IMR-90 (cell line): ENCODE measurements at regions not wholly inside any gene's neighbourhood (a gene's known extent, or its start where the extent isn't known, plus 50 kb on each side); places are given as distances from the start of the nearest gene placed in this dataset.

Source experiments
- ATAC-seq: fragments of 200-7000 bp; cut with Tn5 transposase; 2 replicates; pipeline ENCODE4 v1.9.1; 2020; ENCODE audit warnings: low read depth, mild to moderate bottlenecking, moderate library complexity
- BruUV-seq: library from RNA; stranded (reverse); fragments of 400-500 nt; replicated peaks from 2 replicates; lab custom pipeline; 2021; lab: Mats Ljungman, UMichigan
- CTCF ChIA-PET: fragments of 300-600 bp; formaldehyde crosslinking; extraction: SDS; loops from one replicate; lab custom pipeline; 2021; ENCODE audit warnings: antibody characterized with exemption; lab: Yijun Ruan, JAX
- POLR2A ChIA-PET: fragments of 300-600 bp; sonication (Branson Sonifier 250); formaldehyde crosslinking; loops from one replicate; lab custom pipeline; 2022; ENCODE audit warnings: antibody characterized with exemption; ENCODE audit not compliant: unreplicated experiment; lab: Charles Lee
- DNase-seq: peaks from one replicate; pipeline ENCODE4 v3.0.0; 2013
- H2AFZ ChIP-seq: replicated peaks from 2 replicates; pipeline ENCODE3; 2013; ENCODE audit warnings: low read length, mild to moderate bottlenecking; ENCODE audit not compliant: poor library complexity
- H2AK5ac ChIP-seq: 2 replicates; pipeline ENCODE4 v1.6.1; 2013; ENCODE audit warnings: low read depth, low read length, inconsistent platforms
- H2AK9ac ChIP-seq: replicated peaks from 2 replicates; pipeline ENCODE3; 2013; ENCODE audit warnings: mild to moderate bottlenecking, low read depth, low read length, moderate library complexity; ENCODE audit not compliant: poor library complexity
- H2BK120ac ChIP-seq: 2 replicates; pipeline ENCODE4 v1.6.1; 2013; ENCODE audit warnings: low read depth, low read length, inconsistent platforms
- H2BK15ac ChIP-seq: 3 replicates; pipeline ENCODE4 v1.6.1; 2013; ENCODE audit warnings: low read depth, low read length, inconsistent platforms
- H2BK20ac ChIP-seq: 2 replicates; pipeline ENCODE4 v1.6.1; 2013; ENCODE audit warnings: low read depth, mild to moderate bottlenecking, inconsistent platforms, low read length, moderate library complexity
- H2BK5ac ChIP-seq: 2 replicates; pipeline ENCODE4 v1.6.1; 2013; ENCODE audit warnings: mild to moderate bottlenecking, low read depth, low read length, inconsistent platforms; ENCODE audit not compliant: poor library complexity, severe bottlenecking
- H3K14ac ChIP-seq: replicated peaks from 2 replicates; pipeline ENCODE4 v1.6.1; 2013; ENCODE audit warnings: low read depth, low read length, inconsistent platforms
- H3K18ac ChIP-seq: 2 replicates; pipeline ENCODE4 v1.6.1; 2013; ENCODE audit warnings: low read depth, low read length, control low read depth
- H3K23ac ChIP-seq: 2 replicates; pipeline ENCODE4 v1.6.1; 2013; ENCODE audit warnings: low read depth, low read length, inconsistent platforms
- H3K27ac ChIP-seq: 2 replicates; pipeline ENCODE4 v1.5.1; 2013; ENCODE audit warnings: mild to moderate bottlenecking, control low read depth, low read length; ENCODE audit not compliant: insufficient read depth
- H3K27me3 ChIP-seq: 2 replicates; pipeline ENCODE4 v1.6.1; 2013; ENCODE audit warnings: low read length; ENCODE audit not compliant: control insufficient read depth, insufficient read depth
- H3K36me3 ChIP-seq: 2 replicates; pipeline ENCODE4 v1.6.1; 2013; ENCODE audit warnings: low read length, mixed read lengths; ENCODE audit not compliant: control insufficient read depth, insufficient read depth
- H3K4ac ChIP-seq: 2 replicates; pipeline ENCODE4 v1.6.1; 2013; ENCODE audit warnings: low read depth, low read length, inconsistent platforms
- H3K4me1 ChIP-seq: 2 replicates; pipeline ENCODE4 v1.6.1; 2013; ENCODE audit warnings: low read length, mixed read lengths; ENCODE audit not compliant: control insufficient read depth, insufficient read depth
- H3K4me2 ChIP-seq: 2 replicates; pipeline ENCODE4 v1.6.1; 2013; ENCODE audit warnings: low read depth, mild to moderate bottlenecking, control low read depth, low read length, moderate library complexity
- H3K4me3 ChIP-seq: 2 replicates; pipeline ENCODE4 v1.5.1; 2013; ENCODE audit warnings: low read depth, mild to moderate bottlenecking, control low read depth, low read length, moderate library complexity; ENCODE audit not compliant: insufficient read depth
- H3K56ac ChIP-seq: 2 replicates; pipeline ENCODE4 v1.6.1; 2013; ENCODE audit warnings: low read length, inconsistent platforms; ENCODE audit not compliant: insufficient read depth; ENCODE audit errors: extremely low read depth
- H3K79me1 ChIP-seq, 2 experiments: 2 replicates each; pipeline ENCODE4 v1.6.1; 2013; ENCODE audit warnings: low read length in 2 of 2, inconsistent platforms in 1 of 2, low read depth in 1 of 2
- H3K9ac ChIP-seq: 2 replicates; pipeline ENCODE4 v1.6.1; 2013; ENCODE audit warnings: low read depth, low read length, control low read depth
- H3K9me1 ChIP-seq: 2 replicates; pipeline ENCODE4 v1.6.1; 2013; ENCODE audit warnings: low read length, inconsistent platforms; ENCODE audit not compliant: insufficient read depth
- H3K9me3 ChIP-seq: 2 replicates; pipeline ENCODE4 v1.6.1; 2013; ENCODE audit warnings: low read length; ENCODE audit not compliant: control insufficient read depth, insufficient read depth
- H4K20me1 ChIP-seq: 2 replicates; pipeline ENCODE4 v1.6.1; 2013; ENCODE audit warnings: low read length, inconsistent platforms; ENCODE audit not compliant: insufficient read depth
- H4K5ac ChIP-seq: 2 replicates; pipeline ENCODE4 v1.6.1; 2013; ENCODE audit warnings: mild to moderate bottlenecking, low read depth, low read length, control low read depth
- H4K8ac ChIP-seq, 2 experiments: 2 replicates each; pipeline ENCODE4 v1.6.1; 2013; ENCODE audit warnings: low read depth in 2 of 2, low read length in 2 of 2, control low read depth in 1 of 2, inconsistent platforms in 1 of 2
- H4K91ac ChIP-seq: 2 replicates; pipeline ENCODE4 v1.6.1; 2013; ENCODE audit warnings: low read depth, low read length, inconsistent platforms; ENCODE audit not compliant: insufficient read depth
- CEBPB ChIP-seq: IDR thresholded peaks from 2 replicates; pipeline ENCODE4 v1.6.1; 2012; ENCODE audit warnings: low read depth, low read length, improper control_type of control experiment
- CTCF ChIP-seq: conservative IDR thresholded peaks from 2 replicates; pipeline ENCODE4 v1.5.1; 2012; ENCODE audit warnings: mild to moderate bottlenecking, low read depth, low read length, improper control_type of control experiment
- MAFK ChIP-seq: IDR thresholded peaks from 2 replicates; pipeline ENCODE4 v1.6.1; 2012; ENCODE audit warnings: low read depth, low read length, improper control_type of control experiment
- MXI1 ChIP-seq: IDR thresholded peaks from 2 replicates; pipeline ENCODE4 v1.6.1; 2012; ENCODE audit warnings: low read depth, mild to moderate bottlenecking, low read length, moderate library complexity, borderline replicate concordance
- POLR2A ChIP-seq: IDR thresholded peaks from 2 replicates; pipeline ENCODE4 v1.6.1; 2012; ENCODE audit warnings: mild to moderate bottlenecking, low read depth, low read length
- RAD21 ChIP-seq: IDR thresholded peaks from 2 replicates; pipeline ENCODE4 v1.6.1; 2012; ENCODE audit warnings: low read length, improper control_type of control experiment
- SMC3 ChIP-seq: fragments of 150-350 bp; IDR thresholded peaks from 2 replicates; pipeline ENCODE4 v1.6.1; 2016; ENCODE audit warnings: low read depth, mild to moderate bottlenecking, antibody characterized with exemption, low read length, moderate library complexity
- WGBS, 2 experiments: methylation state at CpG; one replicate each; pipeline versions ENCODE4 v1.1.5 to v1.1.7; 2013; ENCODE audit warnings: missing lambda C conversion rate in 2 of 2; ENCODE audit not compliant: insufficient read length in 1 of 2; ENCODE audit errors: extremely low coverage in 2 of 2; 5-methylcytosine and 5-hydroxymethylcytosine counted together
- dilution Hi-C: fragments of 300-500 bp; cut with HindIII; formaldehyde crosslinking; loops from one replicate; pipeline ENCODE4 v1.14.3; 2018; ENCODE audit warnings: low sequenced_read_pairs; ENCODE audit not compliant: unreplicated experiment
- in situ Hi-C: fragments of 300-500 bp; cut with MboI; formaldehyde crosslinking; loops from 3 replicates; pipeline ENCODE4 v1.14.3; 2019; ENCODE audit warnings: low sequenced_read_pairs, inconsistent platforms, mixed read lengths
- intact Hi-C: fragments of 100-400 bp; cut with micrococcal nuclease; formaldehyde crosslinking; loops from 2 replicates; pipeline ENCODE4 v1.10.0; 2022

GRCh38 chr19:13597640-13598039 lies 91.4 kb upstream of the CACNA1A start:
- no peak overlapping the region for H3K4me2 ChIP-seq
- H3K4ac ChIP-seq, result no peak overlapping the region
- ChIA-PET CTCF (interaction anchor here (1.0 kb wide), 2 partner anchors 123 to 125 kb away, joined by 5 to 10 read pairs; no protein-coding TSS in a partner anchor), POLR2A (no interaction called here)
- H3K14ac ChIP-seq, result no peak overlapping the region
- H2AK9ac ChIP-seq, result peak overlapping the region; percentile 17
- H2BK20ac ChIP-seq, result no peak overlapping the region
- H4K20me1 ChIP-seq, result no peaks in the 10 kb centered on the region
- no peaks in the 10 kb centered on the region for H3K4me1 ChIP-seq
- no peak overlapping the region for H2AK5ac ChIP-seq
- no peak overlapping the region for H4K91ac ChIP-seq
- DNase-seq, result peak; percentile 74
- peak; percentile 97 for ATAC-seq
- H3K4me3 ChIP-seq, result no peak overlapping the region
- dilution Hi-C loops, result no loop called here
- no peaks in the 10 kb centered on the region for H3K36me3 ChIP-seq
- H3K18ac ChIP-seq, result no peak overlapping the region
- H3K9me1 ChIP-seq, result no peaks in the 10 kb centered on the region
- no peak for TF ChIP-seq MXI1
- peak; percentile 83 for TF ChIP-seq CTCF
- TF ChIP-seq SMC3, result peak; percentile 87
- 0 out of 2 replicates have a peak, but pooled peaks have one; percentile 40 for TF ChIP-seq POLR2A
- TF ChIP-seq RAD21, result peak; percentile 93
- TF ChIP-seq CEBPB, result peak; percentile 52; the same call in 1 of the 2 replicates
- no peak for TF ChIP-seq MAFK
- no peak overlapping the region for H4K5ac ChIP-seq
- no peak overlapping the region for H3K56ac ChIP-seq
- peak overlapping the region in 1 of 2 experiments; percentile 70; a peak in 1 of 4 replicates for H4K8ac ChIP-seq
- H2BK120ac ChIP-seq, result 0 out of 2 replicates have a peak overlapping the region, but pooled peaks have one; percentile 37
- H3K9ac ChIP-seq, result no peak overlapping the region
- in situ Hi-C loops, result loop anchor here (10.0 kb wide), 2 partner anchors 267 to 623 kb away; no protein-coding TSS in a partner anchor
- peak overlapping the region; percentile 73 for H2AFZ ChIP-seq
- H3K23ac ChIP-seq, result no peak overlapping the region
- no peak overlapping the region for H2BK5ac ChIP-seq
- intact Hi-C loops, result loop anchor here (1.0 to 2.0 kb wide), 3 partner anchors 124 to 477 kb away; no protein-coding TSS in a partner anchor
- no peak overlapping the region for H3K27ac ChIP-seq
- no TSS peak for BruUV-seq
- no peaks in the 10 kb centered on the region for H3K79me1 ChIP-seq
- no peaks in the 10 kb centered on the region; the same call in 1 of the 2 replicates for H3K27me3 ChIP-seq
- H2BK15ac ChIP-seq, result no peak overlapping the region
- WGBS, 2 experiments, result 0% methylated on average over 2 of the region's 3 CpGs; no CpG with 5 or more reads in 1 of the 2 experiments
- no peaks in the 10 kb centered on the region for H3K9me3 ChIP-seq
